Ammon's horn (tissue), 1 donor: ENCODE measurements at regions not wholly inside any gene's neighbourhood (a gene's known extent, or its start where the extent isn't known, plus 50 kb on each side); places are given as distances from the start of the nearest gene placed in this dataset.

Experiments used
- DNase-seq: peaks from one replicate; pipeline ENCODE4 v3.0.0-alpha.2; 2016; ENCODE audit warnings: low spot score

DNA sequence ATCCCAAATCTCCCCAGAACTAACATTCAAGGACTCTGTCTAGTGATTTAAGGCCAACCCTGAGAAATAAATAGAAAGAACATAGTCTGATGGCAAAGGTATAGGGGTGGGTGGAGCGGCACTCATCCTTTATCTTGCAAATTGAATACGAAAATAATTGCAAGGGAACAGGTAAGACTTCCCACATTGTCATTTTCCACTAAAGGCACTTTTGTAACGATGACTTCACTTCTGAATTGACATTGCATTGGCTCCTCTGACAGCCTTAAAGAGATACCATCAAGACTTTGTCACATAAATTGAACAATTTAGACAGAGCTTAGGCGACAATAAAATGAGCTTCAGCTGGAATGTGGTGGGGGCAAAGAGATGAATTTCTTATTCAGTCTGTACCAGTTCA, 75.3 kb upstream of the PLCL2 start:
- no peak for DNase-seq

DNA sequence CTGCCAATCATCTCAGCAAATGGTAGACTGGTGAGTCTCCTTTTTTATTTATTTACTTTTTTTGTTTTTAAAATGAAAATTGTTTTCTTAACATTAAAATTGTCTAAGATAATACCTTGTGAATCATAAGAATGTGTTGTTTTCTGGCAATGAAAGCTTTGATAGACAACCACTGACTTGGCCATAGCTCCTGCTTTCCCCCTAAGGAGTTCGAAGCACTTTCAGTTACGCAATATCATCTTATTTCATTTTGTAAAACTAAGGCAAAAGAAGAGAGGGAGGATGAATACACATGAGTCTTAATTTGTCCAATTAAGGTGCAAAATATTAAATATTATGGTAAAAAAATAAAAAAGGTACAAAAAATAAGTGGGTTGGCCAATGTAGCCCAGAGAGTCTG, 74.8 kb upstream of the PLCL2 start:
- DNase-seq = no peak

DNA sequence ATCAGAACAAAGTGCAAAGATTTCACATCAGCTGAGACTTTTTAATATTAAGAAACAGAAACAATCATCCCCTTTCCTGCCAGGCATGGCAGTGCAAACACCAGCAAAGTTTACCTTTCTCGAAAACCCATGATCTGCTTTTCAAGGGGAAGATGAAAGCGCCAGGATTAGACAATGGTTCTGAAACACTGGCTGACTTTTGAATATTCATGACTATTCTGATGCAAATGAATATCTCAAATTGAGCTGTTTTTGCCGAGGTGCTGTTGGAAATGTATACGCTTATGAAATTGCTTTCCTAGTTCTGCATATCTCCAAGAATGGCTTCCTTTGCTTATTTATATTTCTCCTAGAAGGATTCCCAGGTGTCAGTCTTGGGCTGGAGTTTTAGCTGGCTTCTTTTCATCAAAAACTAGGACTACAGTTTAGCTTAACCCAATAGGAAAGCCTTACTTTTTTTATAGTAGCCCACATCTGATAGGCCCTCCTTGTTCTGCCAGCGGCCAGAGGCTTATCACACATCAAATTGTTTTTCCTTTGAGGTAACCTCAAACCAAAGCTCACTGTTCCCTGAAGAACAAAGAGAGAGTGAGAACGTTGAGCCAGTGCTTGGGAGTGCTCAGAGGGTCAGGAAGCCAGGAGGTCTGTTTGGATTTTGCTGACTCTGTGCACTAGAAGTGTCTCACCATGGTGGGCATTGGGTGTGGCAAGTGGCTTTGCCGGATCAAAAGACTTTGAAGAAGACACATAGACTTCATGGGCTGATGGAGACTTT, 74.0 kb upstream of the PLCL2 start:
- DNase-seq = no peak

DNA sequence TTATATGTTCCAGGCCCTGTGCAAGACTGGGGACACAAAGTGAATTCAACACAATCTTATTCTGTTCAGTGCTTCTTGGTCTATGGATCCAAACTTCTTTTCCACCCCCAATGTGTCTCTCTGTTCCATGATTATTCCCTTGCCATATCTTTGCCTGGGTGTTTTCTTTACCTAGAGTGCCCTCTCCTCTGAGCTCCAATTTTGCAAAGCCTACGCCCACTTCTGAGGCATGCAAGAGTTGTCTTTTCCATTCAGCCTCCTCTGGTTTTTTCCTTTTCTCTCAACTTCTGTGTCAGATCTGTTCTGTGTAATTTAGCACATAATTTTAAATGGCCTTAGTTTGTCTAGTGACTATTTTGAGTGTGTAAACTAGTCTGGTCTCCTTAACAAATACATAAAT, 72.8 kb upstream of the PLCL2 start:
- no peak for DNase-seq

DNA sequence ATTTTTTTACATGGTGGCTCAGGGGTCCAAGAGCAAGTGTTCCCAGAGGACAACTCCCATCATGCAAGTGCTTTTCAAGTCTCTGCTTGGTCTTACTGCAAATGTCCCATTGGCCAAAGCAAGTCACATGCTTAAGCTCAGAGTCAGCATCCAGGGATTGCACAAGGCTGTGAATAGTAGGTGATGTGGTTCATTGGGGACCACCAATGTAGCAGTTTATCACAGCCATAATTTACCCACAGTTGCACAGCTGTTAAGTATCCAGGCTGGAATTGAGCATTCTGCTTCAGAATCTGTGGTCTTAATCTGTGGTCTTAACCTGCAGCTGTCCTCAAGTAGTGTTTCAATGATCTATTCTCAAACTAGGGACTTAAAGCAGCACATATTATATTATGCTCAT, 71.4 kb upstream of the PLCL2 start:
- no peak for DNase-seq

DNA sequence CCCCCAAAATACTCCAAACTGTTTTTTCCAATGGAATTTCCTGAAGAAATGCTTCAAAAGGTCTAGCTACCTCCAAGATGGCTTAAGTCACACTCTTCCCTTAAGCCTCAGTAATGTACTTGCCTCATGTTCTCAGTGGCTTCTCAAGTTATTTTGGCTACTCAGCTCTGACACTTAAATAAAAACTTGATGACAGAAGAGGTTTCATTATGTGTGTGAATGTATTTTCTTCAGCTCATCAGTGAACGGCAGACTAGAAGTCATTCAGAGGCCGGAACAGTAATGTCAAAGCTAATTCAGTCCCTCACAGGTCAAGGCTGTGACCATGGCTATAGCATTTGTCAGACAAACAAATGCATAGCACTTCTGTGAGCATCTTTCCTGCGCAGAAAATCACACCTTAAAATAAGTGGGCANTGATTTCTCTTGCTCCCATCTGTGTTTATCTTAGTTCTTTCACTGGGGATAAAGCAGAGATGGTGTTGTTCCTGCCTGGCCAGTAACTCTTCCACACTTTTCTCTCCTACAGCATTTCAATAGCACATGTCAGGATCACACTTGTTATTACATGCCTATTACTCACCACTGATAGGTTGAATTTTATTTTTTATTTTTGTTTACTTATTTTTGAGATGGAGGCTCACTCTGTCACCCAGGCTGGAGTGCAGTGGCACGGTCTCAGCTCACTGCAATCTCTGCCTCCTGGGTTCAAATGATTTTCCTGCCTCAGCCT, 68.5 kb upstream of the PLCL2 start:
- peak; percentile 28 for DNase-seq

DNA sequence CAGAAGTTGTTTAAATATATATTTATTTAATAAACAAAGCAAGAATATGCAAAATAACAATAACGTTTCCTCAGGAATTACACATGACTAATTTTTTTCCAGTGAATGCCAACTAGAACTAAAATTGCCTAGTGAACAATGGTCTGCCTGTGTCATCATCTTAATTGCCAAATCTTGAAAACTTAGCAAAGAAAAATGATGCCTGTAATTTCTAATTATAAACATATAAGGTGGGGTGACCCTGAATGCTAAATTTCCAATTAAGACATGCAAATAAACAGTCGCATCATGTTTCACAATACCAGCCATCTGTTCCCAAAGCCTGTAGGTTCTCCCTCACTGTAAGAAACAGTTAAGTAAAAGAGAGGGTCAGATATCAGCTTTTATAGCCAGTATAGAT, 67.6 kb upstream of the PLCL2 start:
- DNase-seq = no peak

DNA sequence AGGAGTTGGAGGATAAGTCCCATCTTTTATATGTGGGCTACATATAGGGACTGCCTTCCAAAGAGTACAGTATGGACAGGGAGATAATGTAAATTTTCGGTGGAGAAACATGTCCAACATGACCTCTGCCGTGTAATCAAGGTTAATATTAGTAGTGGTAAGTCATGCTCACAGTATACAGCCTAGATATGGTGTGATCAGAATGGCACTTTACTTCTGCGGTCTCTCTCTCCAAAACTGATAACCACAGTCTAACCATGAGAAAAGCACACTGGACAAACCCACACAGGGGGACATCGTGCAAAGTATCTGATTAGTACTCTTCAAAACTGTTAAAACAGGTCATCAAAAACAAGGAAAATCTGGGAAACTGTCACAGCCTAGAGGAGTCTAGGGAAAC, 66.6 kb upstream of the PLCL2 start:
- no peak for DNase-seq

DNA sequence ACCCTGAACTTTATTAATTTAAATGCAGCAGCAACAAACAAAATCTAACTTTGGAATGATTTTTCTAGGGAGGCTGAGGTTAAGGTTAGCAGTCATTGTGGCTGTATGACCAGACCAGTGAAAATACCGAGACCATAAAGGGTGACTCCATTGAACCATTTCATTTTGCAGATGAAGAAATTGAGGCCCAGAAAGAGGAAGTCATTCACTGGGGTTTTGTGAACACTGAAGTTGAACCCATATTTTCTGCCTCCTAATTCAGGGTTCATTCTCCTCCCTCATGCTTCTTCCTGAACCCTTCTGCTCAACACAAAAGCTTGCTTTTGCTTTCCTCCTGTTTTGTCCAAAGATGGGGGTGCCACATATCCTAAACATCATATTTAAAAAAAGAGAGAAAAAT, 65.8 kb upstream of the PLCL2 start:
- DNase-seq = no peak

DNA sequence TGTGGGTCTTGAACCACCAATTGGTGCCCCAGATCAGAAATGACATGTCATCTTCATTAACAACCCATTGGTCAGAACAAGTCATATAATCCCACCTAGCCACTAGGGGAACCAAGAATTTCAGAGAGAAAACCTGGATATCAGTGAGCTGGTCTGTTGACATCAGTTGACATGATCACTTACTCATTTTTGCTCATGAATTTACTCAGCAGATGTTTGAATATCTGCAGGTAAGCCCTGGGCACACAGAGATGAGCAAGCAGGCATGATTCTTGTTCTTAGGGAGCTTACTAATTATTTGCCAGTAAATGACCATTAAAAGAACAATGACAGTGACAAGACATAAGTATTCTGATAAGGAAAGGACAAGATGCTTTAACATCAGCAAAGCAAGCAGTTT, 64.3 kb upstream of the PLCL2 start:
- DNase-seq = no peak

DNA sequence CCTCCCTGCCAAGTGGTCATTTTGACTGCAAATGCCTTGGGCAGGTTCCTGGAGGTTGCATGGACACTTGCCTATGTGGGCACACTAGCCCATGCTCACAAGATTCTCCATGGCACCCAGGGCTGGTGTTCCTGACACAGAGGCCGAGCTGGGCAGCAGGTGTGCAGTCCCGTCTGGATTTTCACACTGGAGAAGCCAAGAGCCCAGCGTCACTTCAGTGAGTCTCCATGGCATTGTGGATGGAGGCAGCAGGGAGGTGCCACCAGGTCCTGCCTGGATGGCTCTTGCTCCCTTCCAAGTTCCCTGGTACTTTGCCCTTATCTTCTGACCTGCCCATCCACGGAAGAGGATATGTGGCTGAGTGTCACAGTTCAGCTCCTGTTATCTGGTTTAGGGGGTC, 63.7 kb upstream of the PLCL2 start:
- DNase-seq = no peak

DNA sequence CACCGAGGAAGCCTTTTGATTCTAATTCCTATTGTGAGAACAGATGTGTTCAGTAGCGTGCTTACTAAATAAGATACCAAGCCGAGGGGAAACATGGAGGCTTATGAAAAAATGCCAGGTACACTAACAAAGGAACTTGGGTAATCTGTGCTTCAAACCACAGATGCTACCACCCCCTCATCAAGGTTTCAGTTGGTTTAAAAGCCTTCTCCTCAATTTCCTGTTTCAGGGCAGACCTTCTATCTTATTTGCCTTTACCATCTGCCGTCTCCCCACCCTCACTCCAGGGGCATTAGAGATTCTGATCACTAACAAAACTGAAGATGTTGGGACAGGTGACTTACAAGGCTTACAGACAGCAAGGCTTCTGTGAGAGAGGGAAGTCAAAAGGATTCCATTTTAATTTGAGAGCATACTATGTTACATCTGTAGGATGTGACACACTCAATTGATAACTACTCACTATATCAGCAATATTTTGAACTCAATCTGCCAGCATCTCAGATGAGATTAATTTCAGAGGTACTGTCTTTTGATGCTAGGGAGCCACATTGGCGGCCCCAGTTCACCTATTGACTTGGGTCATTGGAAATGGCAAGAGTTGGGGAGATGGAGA, 60.6 kb upstream of the PLCL2 start:
- DNase-seq = no peak

DNA sequence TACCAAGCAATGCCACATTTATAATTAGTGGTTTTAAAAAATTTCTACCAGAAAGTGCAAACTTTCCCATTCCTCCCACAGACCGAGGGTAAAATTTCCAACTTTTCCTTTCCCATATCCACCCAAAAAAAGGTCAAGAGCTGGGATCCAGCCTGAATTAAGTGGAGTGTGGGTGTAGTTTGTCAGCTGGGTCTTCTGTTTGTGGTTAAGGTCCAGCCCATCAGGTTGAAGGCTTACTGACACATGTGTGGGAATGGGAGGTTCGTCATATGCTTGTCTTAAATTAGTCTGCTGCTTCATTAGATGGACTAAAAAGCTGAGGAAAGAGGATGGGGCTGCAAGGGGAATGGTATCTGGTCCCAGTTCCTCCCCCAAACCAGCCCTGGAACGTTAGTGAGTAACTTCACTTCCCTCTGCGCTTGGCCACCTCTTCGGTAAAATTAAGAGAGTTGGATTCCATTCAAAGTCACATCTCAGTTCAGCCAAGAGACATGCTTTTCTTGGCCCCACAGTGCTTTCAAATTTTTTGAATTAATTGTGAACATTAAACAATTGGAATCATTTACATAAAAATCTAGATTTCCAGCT, 59.0 kb upstream of the PLCL2 start:
- DNase-seq = no peak

DNA sequence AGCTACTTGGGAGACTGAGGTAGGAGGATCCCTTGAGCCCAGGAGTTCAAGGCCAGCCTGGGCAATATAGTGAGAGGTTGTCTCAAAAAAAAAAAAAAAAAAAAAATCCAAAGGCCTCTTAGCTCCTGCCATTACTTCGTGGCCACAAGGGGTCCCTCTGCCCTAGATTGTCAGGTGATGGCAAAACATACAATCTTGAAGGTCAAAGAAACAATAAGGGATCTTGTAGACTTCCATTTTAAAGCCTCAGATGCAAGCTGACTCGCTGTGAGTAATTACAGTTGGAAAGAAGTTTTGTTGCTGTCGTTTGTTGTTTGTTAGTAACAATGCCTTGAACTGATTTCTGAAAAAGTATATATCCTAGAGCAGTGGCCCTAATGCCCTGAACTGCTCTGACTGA, 55.9 kb upstream of the PLCL2 start:
- no peak for DNase-seq

DNA sequence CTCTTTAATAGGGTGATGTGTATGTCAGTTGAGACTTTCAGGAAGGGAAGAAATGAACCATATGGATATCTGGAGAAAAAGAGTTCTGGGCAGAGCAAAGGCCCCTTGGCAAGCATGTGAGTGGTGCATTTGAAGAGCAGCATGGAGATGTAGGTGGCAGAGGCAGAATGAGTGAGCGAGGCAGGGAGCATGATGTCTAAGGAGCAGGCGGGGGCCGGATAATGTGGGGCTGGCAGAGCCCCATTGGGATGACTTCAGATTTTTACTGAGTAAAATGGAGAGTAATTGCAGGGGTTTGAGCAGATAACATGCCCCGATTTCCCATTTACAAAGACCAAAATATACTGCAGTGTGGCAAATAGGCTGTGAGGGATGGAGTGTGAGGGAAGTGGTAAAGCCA, 52.9 kb upstream of the PLCL2 start:
- peak; percentile 35 for DNase-seq

DNA sequence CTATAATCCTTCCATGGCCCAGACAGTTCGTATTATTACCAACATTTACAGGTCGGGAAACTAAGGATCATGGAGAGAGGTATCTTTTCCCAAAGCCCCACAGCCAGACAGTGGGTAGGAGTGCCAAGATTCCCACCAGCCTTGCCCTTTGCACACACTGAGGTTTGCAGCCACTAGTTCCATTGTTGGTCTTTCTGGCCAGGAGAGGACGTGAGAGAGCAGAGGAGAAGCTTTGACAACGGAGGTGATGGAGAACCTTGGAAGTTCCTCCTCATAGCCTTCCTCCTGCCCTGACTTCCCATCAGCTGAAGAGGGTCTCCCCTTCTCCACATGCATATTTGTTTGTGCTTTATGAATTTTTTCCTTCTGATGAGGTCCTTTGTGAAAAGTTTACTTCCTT, 50.5 kb upstream of the PLCL2 start:
- DNase-seq = no peak

DNA sequence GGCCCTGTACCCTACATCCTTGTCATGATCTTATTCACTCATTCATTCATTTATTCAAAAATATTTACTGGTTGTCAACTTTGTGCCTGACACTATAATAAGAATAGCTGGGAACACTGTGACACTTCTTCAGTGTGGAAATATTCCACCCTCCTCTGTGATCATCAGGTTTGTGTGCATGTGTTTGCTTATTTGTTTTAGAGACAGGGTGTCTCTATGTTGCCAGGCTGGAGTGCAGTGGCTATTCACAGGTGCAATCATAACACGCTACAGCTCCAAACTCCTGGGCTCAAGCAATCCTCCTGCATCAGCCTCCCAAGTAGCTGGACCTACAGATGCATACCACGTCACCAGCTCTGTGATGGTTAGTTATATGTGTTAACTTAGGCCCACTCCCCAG, 50.0 kb upstream of the PLCL2 start:
- no peak for DNase-seq
